ENCODE measurements at regions not wholly inside any gene's neighbourhood (a gene's known extent, or its start where the extent isn't known, plus 50 kb on each side); places are given as distances from the start of the nearest gene placed in this dataset.

- 97% methylated on average over 2 of the region's 2 CpGs for WGBS, 2 donors
- Histone ChIP-seq H3K27me3 (ENCODE audit: control insufficient read depth in 3 of 3, insufficient read depth in 3 of 3, low read length in 2 of 3) (no peaks in the 10 kb centered on the region), H3K4me3 (no peak overlapping the region), H3K27ac (ENCODE audit: low read depth in 1 of 2, low read length in 1 of 2) (no peak overlapping the region), H3K9ac (ENCODE audit: insufficient read depth in 1 of 2, low read length in 2 of 2) (no peak overlapping the region), H3K4me1 (ENCODE audit: control insufficient read depth in 5 of 5, insufficient read depth in 5 of 5, low read length in 5 of 5) (no peaks in the 10 kb centered on the region), H3K9me3 (ENCODE audit: control insufficient read depth in 4 of 4, insufficient read depth in 3 of 4, low read length in 3 of 4) (no peaks in the 10 kb centered on the region), H3K36me3 (ENCODE audit: control insufficient read depth in 4 of 4, insufficient read depth in 4 of 4, low read length in 4 of 4) (no peaks in the 10 kb centered on the region)
- ATAC-seq (ENCODE audit: insufficient read depth, low FRiP score) (no peak), DNase-seq (no peak)
- TF ChIP-seq CTCF (IDR thresholded peaks at IDR 0.05; ENCODE audit: control extremely low read depth, extremely low read depth): no peak
These were observed 607.5 kb downstream of the USP25 start for GRCh38 chr21:16337266-16337665.

GRCh38 chr21:16342932-16343331 is 613.1 kb downstream of the USP25 start:
- WGBS, 2 donors: 91 to 100% methylated on average over 1 of the region's 1 CpG
- Histone ChIP-seq H3K9me3 (ENCODE audit: control insufficient read depth in 4 of 4, insufficient read depth in 3 of 4, low read length in 3 of 4) (no peaks in the 10 kb centered on the region), H3K27ac (ENCODE audit: low read depth in 1 of 2, low read length in 1 of 2) (no peak overlapping the region), H3K4me3 (no peak overlapping the region), H3K9ac (ENCODE audit: insufficient read depth in 1 of 2, low read length in 2 of 2) (no peak overlapping the region), H3K4me1 (ENCODE audit: control insufficient read depth in 5 of 5, insufficient read depth in 5 of 5, low read length in 5 of 5) (no peaks in the 10 kb centered on the region), H3K36me3 (ENCODE audit: control insufficient read depth in 4 of 4, insufficient read depth in 4 of 4, low read length in 4 of 4) (no peaks in the 10 kb centered on the region), H3K27me3 (ENCODE audit: control insufficient read depth in 3 of 3, insufficient read depth in 3 of 3, low read length in 2 of 3) (no peaks in the 10 kb centered on the region)
- no peak for TF ChIP-seq CTCF (IDR thresholded peaks at IDR 0.05; ENCODE audit: control extremely low read depth, extremely low read depth)
- ATAC-seq (ENCODE audit: insufficient read depth, low FRiP score) (no peak), DNase-seq (no peak)

GRCh38 chr21:16343776-16344175 is 614.0 kb downstream of the USP25 start:
- Histone ChIP-seq H3K4me3 (no peak overlapping the region), H3K9me3 (ENCODE audit: control insufficient read depth in 4 of 4, insufficient read depth in 3 of 4, low read length in 3 of 4) (no peaks in the 10 kb centered on the region), H3K27me3 (ENCODE audit: control insufficient read depth in 3 of 3, insufficient read depth in 3 of 3, low read length in 2 of 3) (no peaks in the 10 kb centered on the region), H3K27ac (ENCODE audit: low read depth in 1 of 2, low read length in 1 of 2) (no peak overlapping the region), H3K9ac (ENCODE audit: insufficient read depth in 1 of 2, low read length in 2 of 2) (no peak overlapping the region), H3K4me1 (ENCODE audit: control insufficient read depth in 5 of 5, insufficient read depth in 5 of 5, low read length in 5 of 5) (no peaks in the 10 kb centered on the region), H3K36me3 (ENCODE audit: control insufficient read depth in 4 of 4, insufficient read depth in 4 of 4, low read length in 4 of 4) (no peaks in the 10 kb centered on the region)
- TF ChIP-seq CTCF (IDR thresholded peaks at IDR 0.05; ENCODE audit: control extremely low read depth, extremely low read depth): no peak
- ATAC-seq (ENCODE audit: insufficient read depth, low FRiP score): no peak
- DNase-seq: no peak
- 85 to 92% methylated on average over 3 of the region's 3 CpGs for WGBS, 2 donors

- Histone ChIP-seq H3K9ac (ENCODE audit: insufficient read depth in 1 of 2, low read length in 2 of 2) (no peak overlapping the region), H3K36me3 (ENCODE audit: control insufficient read depth in 4 of 4, insufficient read depth in 4 of 4, low read length in 4 of 4) (no peaks in the 10 kb centered on the region), H3K27me3 (ENCODE audit: control insufficient read depth in 3 of 3, insufficient read depth in 3 of 3, low read length in 2 of 3) (no peaks in the 10 kb centered on the region), H3K27ac (ENCODE audit: low read depth in 1 of 2, low read length in 1 of 2) (no peak overlapping the region), H3K4me1 (ENCODE audit: control insufficient read depth in 5 of 5, insufficient read depth in 5 of 5, low read length in 5 of 5) (no peaks in the 10 kb centered on the region), H3K9me3 (ENCODE audit: control insufficient read depth in 4 of 4, insufficient read depth in 3 of 4, low read length in 3 of 4) (no peaks in the 10 kb centered on the region), H3K4me3 (no peak overlapping the region)
- 93 to 98% methylated on average over 1 of the region's 1 CpG for WGBS, 2 donors
- DNase-seq (no peak), ATAC-seq (ENCODE audit: insufficient read depth, low FRiP score) (no peak)
- TF ChIP-seq CTCF (IDR thresholded peaks at IDR 0.05; ENCODE audit: control extremely low read depth, extremely low read depth): no peak
These were observed 616.0 kb downstream of the USP25 start for GRCh38 chr21:16345757-16346156.

All from lung (tissue), 11 donors.